ENCODE measurements at regions not wholly inside any gene's neighbourhood (a gene's known extent, or its start where the extent isn't known, plus 50 kb on each side); places are given as distances from the start of the nearest gene placed in this dataset.

GRCh38 chr11:80023386-80023785 is 582.6 kb upstream of the TENM4 start:
- no peak overlapping the region for H2BK120ac ChIP-seq (replicated peaks; ENCODE audit: low read depth, low read length)
- H3K56ac ChIP-seq (replicated peaks; ENCODE audit: insufficient read length, low read depth, low read length) = no peak overlapping the region
- H3K18ac ChIP-seq (ENCODE audit: extremely low read depth, low read length) = no peak overlapping the region
- H3K23me2 ChIP-seq (ENCODE audit: low read depth, low read length) = no peaks in the 10 kb centered on the region
- H3K27me3 ChIP-seq (replicated peaks in 1 of 4; ENCODE audit: control insufficient read depth in 3 of 4, extremely low read depth in 1 of 4, insufficient read depth in 3 of 4, low read length in 3 of 4) = no peaks in the 10 kb centered on the region
- H3K9me3 ChIP-seq (ENCODE audit: insufficient read depth in 2 of 2, low read depth in 1 of 2, low read length in 1 of 2) = no peaks in the 10 kb centered on the region
- no peaks in the 10 kb centered on the region for H3K79me1 ChIP-seq (ENCODE audit: low read depth, low read length)
- no peak for FAIRE-seq
- H3K23ac ChIP-seq (ENCODE audit: insufficient read length) = no peak overlapping the region
- H3K9ac ChIP-seq (replicated peaks in 1 of 4; ENCODE audit: extremely low read depth in 1 of 4, low read depth in 3 of 4, low read length in 3 of 4) = no peak overlapping the region
- H3K4me1 ChIP-seq (replicated peaks in 1 of 4; ENCODE audit: control insufficient read depth in 3 of 4, insufficient read depth in 4 of 4, low read length in 3 of 4) = no peaks in the 10 kb centered on the region
- H3K4me3 ChIP-seq (ENCODE audit: extremely low read depth in 1 of 4, insufficient read depth in 2 of 4, low read depth in 3 of 4, low read length in 4 of 4) = no peak overlapping the region
- H4K20me1 ChIP-seq (replicated peaks in 1 of 2; ENCODE audit: control insufficient read depth in 1 of 2, insufficient read depth in 2 of 2, low read length in 2 of 2) = no peaks in the 10 kb centered on the region
- no peak overlapping the region for H2BK20ac ChIP-seq (ENCODE audit: low read length)
- no peak overlapping the region for H3K4ac ChIP-seq (replicated peaks; ENCODE audit: insufficient read length, low read depth, low read length)
- no peak overlapping the region for H2AK5ac ChIP-seq (ENCODE audit: low read depth, low read length)
- no peak overlapping the region for H3K4me2 ChIP-seq (ENCODE audit: insufficient read depth in 1 of 2, low read depth in 2 of 2, low read length in 2 of 2)
- ChIA-PET POLR2A (ENCODE audit: partially characterized antibody) (no interaction called here), CTCF (ENCODE audit: partially characterized antibody) (interaction anchor here (0.6 to 1.3 kb wide), 2 partner anchors 9 to 27 kb away, joined by 3 to 4 read pairs; no protein-coding TSS in a partner anchor)
- no peak overlapping the region for H3K27ac ChIP-seq (ENCODE audit: low read depth, low read length)
- no peak overlapping the region for H4K91ac ChIP-seq (replicated peaks; ENCODE audit: insufficient read length, low read length)
- no peak overlapping the region for H2BK12ac ChIP-seq (ENCODE audit: low read depth, low read length)
- H2BK15ac ChIP-seq (ENCODE audit: low read length) = no peak overlapping the region
- no peak overlapping the region for H4K5ac ChIP-seq (ENCODE audit: insufficient read length, low read depth, low read length)
- no peak overlapping the region for H2AFZ ChIP-seq (ENCODE audit: low read length)
- no peak overlapping the region for H3K14ac ChIP-seq (ENCODE audit: insufficient read length)
- H3K79me2 ChIP-seq (ENCODE audit: control insufficient read depth in 1 of 2, insufficient read depth in 2 of 2, low read length in 2 of 2) = no peaks in the 10 kb centered on the region
- H3K36me3 ChIP-seq (ENCODE audit: control insufficient read depth in 2 of 4, insufficient read depth in 4 of 4, low read length in 3 of 4) = no peaks in the 10 kb centered on the region
- no peak overlapping the region for H4K8ac ChIP-seq (ENCODE audit: extremely low read depth, insufficient read depth, low read length)
- H2BK5ac ChIP-seq (ENCODE audit: low read depth, low read length) = no peak overlapping the region
- no peak for DNase-seq (ENCODE audit: low read depth in 1 of 2, low spot score in 2 of 2)
- TF ChIP-seq TAF7 (optimal IDR thresholded peaks at IDR 0.05; ENCODE audit: borderline replicate concordance, low read depth, low read length) = no peak
- TF ChIP-seq BCL11A (IDR thresholded peaks at IDR 0.05; ENCODE audit: low read depth in 2 of 2, low read length in 2 of 2) = no peak
- no peak for TF ChIP-seq USF2 (IDR thresholded peaks at IDR 0.05; ENCODE audit: low read length)
- TF ChIP-seq TCF12 (IDR thresholded peaks at IDR 0.05; ENCODE audit: low read depth, low read length) = no peak
- no peak for TF ChIP-seq RXRA (IDR thresholded peaks at IDR 0.05; ENCODE audit: insufficient read depth, low read depth, low read length)
- no peak for TF ChIP-seq YY1 (IDR thresholded peaks at IDR 0.05; ENCODE audit: low read depth, low read length)
- no peak for TF ChIP-seq SIN3A (conservative IDR thresholded peaks at IDR 0.05 in 1 of 2, IDR thresholded peaks at IDR 0.05 in 1 of 2; ENCODE audit: low read depth in 1 of 2, low read length in 2 of 2)
- TF ChIP-seq ASH2L (IDR thresholded peaks at IDR 0.05; ENCODE audit: low read length) = no peak
- no peak for TF ChIP-seq EZH2 (IDR thresholded peaks at IDR 0.05; ENCODE audit: low read depth, low read length, severe bottlenecking)
- no peak for TF ChIP-seq ZNF274 (IDR thresholded peaks at IDR 0.05; ENCODE audit: borderline replicate concordance, extremely low read depth, low read length)
- TF ChIP-seq CBX8 (IDR thresholded peaks at IDR 0.05; ENCODE audit: borderline replicate concordance, low read depth, low read length) = no peak
- TF ChIP-seq, protein P1, sequence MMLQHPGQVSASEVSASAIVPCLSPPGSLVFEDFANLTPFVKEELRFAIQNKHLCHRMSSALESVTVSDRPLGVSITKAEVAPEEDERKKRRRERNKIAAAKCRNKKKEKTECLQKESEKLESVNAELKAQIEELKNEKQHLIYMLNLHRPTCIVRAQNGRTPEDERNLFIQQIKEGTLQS (IDR thresholded peaks at IDR 0.05; ENCODE audit: insufficient read depth, low read depth, low read length) = no peak
- TF ChIP-seq NANOG (IDR thresholded peaks at IDR 0.05; ENCODE audit: insufficient read depth, low read depth, low read length, poor library complexity, severe bottlenecking) = no peak
- no peak for TF ChIP-seq SUZ12 (IDR thresholded peaks at IDR 0.05; ENCODE audit: low read length)

All from H1 (cell line).